ENCODE measurements at regions not wholly inside any gene's neighbourhood (a gene's known extent, or its start where the extent isn't known, plus 50 kb on each side); places are given as distances from the start of the nearest gene placed in this dataset.

DNA sequence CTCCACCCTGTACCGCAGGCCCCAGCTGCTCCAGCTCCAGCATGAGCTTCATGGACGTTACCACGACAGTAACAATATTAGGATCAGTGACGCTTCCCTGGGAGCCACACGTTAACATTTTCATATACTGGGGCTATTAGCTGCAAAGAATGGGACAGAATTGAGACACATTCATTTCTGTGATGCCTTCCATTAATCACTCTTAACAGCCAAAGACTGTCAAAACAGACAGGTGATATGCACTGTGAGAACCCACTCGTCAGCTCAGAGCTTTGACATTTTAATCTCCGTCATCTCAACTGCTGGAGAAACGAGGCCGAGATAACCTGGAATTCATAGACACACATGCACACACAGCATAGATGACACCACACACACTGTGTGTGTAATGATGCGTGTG lies 408.4 kb upstream of the SHH start:
- 87% methylated on average over 10 of the region's 10 CpGs for WGBS
- Histone ChIP-seq H3K4me3 (no peak overlapping the region), H3K27ac (no peak overlapping the region), H3K9me3 (no peaks in the 10 kb centered on the region), H3K27me3 (replicated peaks; ENCODE audit: insufficient read depth) (no peaks in the 10 kb centered on the region), H3K36me3 (no peaks in the 10 kb centered on the region), H3K4me1 (replicated peaks) (no peaks in the 10 kb centered on the region)
- no peak for DNase-seq (ENCODE audit: low spot score)
- no peak for TF ChIP-seq CTCF (IDR thresholded peaks at IDR 0.05)
- TF ChIP-seq POLR2A (IDR thresholded peaks at IDR 0.05) = no peak
- TF ChIP-seq POLR2AphosphoS5 (IDR thresholded peaks at IDR 0.05) = no peak
- intact Hi-C loops (cut with DNase I) = no loop called here

DNA sequence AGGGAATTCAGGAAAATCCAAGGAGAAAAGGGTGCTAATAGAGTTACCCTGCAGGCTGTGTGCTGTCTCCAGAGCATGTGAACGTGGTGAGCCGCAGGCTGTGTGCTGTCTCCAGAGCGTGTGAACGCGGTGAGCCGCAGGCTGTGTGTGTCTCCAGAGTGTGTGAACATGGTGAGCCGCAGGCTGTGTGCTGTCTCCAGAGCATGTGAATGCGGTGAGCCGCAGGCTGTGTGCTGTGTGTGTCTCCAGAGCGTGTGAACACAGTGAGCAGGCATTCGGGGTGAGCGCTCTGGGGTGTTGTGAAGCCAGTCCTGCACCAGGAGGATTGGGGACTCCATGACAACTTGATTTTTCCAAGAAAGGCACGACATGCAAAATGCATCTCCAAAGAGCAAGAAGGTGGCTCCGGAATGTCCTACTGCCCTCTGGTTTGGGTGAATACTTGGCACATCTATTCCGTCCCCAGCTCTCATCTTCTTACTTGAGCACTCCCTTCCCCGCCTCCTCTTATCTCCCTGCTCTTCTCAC lies 407.9 kb upstream of the SHH start:
- Histone ChIP-seq H3K4me1 (replicated peaks) (no peaks in the 10 kb centered on the region), H3K36me3 (no peaks in the 10 kb centered on the region), H3K4me3 (no peak overlapping the region), H3K9me3 (no peaks in the 10 kb centered on the region), H3K27ac (no peak overlapping the region), H3K27me3 (replicated peaks; ENCODE audit: insufficient read depth) (no peaks in the 10 kb centered on the region)
- WGBS = 90% methylated on average over 16 of the region's 16 CpGs
- no peak for TF ChIP-seq POLR2AphosphoS5 (IDR thresholded peaks at IDR 0.05)
- TF ChIP-seq POLR2A (IDR thresholded peaks at IDR 0.05) = no peak
- TF ChIP-seq CTCF (IDR thresholded peaks at IDR 0.05) = no peak
- no peak for DNase-seq (ENCODE audit: low spot score)
- intact Hi-C loops (cut with DNase I) = no loop called here

DNA sequence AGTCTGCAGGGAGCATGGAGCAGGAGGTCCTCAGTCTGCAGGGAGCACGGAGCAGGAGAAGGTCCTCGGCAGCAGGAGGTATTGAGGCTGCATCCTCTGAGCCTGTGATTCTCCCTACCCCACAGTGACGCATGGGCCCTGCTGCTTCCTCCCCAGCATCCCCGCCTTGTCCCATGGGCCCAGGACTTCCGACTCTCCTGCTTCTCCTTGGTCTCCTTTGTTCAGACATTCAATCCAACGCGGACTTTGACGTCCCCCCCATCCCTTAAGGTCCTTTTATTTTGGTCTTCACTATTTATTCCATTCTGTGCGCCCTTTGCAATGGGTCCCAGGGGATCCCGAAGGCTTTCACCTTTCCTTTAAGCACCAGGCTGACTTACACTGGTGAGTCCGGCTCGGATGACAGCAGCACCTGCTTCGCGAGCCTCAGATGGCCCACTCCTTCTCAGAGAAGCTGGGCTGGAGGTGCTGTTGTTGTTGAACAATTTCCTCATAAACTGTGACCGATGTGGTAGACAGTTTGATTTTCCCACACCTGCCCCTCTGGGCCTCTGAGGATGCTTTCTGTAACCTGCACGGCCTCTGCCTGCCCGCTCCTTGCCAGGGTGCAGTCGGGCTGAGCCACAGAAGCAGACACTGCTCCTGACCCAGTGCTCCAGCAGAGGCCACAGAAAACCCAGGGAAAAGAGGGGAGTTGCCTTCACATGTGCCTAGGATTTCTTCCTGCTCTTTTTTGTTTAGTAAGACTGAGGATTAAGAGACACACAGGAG lies 407.2 kb upstream of the SHH start:
- Histone ChIP-seq H3K9me3 (no peaks in the 10 kb centered on the region), H3K36me3 (no peaks in the 10 kb centered on the region), H3K27ac (no peak overlapping the region), H3K4me3 (no peak overlapping the region), H3K4me1 (replicated peaks) (no peaks in the 10 kb centered on the region), H3K27me3 (replicated peaks; ENCODE audit: insufficient read depth) (no peaks in the 10 kb centered on the region)
- no peak for DNase-seq (ENCODE audit: low spot score)
- TF ChIP-seq CTCF (IDR thresholded peaks at IDR 0.05) (no peak), POLR2A (IDR thresholded peaks at IDR 0.05) (no peak), POLR2AphosphoS5 (IDR thresholded peaks at IDR 0.05) (no peak)
- 93% methylated on average over 18 of the region's 18 CpGs for WGBS
- intact Hi-C loops (cut with DNase I) = no loop called here

- H3K27me3 ChIP-seq (replicated peaks; ENCODE audit: insufficient read depth) = no peaks in the 10 kb centered on the region
- WGBS = 86% methylated on average over 13 of the region's 13 CpGs
- no peak overlapping the region for H3K27ac ChIP-seq
- DNase-seq (ENCODE audit: low spot score) = no peak
- intact Hi-C loops (cut with DNase I) = no loop called here
- no peak overlapping the region for H3K4me3 ChIP-seq
- H3K36me3 ChIP-seq = no peaks in the 10 kb centered on the region
- TF ChIP-seq POLR2AphosphoS5 (IDR thresholded peaks at IDR 0.05) = no peak
- TF ChIP-seq POLR2A (IDR thresholded peaks at IDR 0.05) = no peak
- no peak for TF ChIP-seq CTCF (IDR thresholded peaks at IDR 0.05)
- no peaks in the 10 kb centered on the region for H3K4me1 ChIP-seq (replicated peaks)
- H3K9me3 ChIP-seq = no peaks in the 10 kb centered on the region
Observed at GRCh38 chr7:156218544-156219306, 406.5 kb upstream of the SHH start.
